Esophagus squamous epithelium (tissue), 4 donors: ENCODE measurements at regions not wholly inside any gene's neighbourhood (a gene's known extent, or its start where the extent isn't known, plus 50 kb on each side); places are given as distances from the start of the nearest gene placed in this dataset.

ENCODE experiments used
- POLR2A ChIP-seq, 4 donors: fragments of 450-650 bp; IDR thresholded peaks; one replicate each; pipeline ENCODE4 v1.6.1; 2017; ENCODE audit warnings: antibody characterized with exemption in 4 of 4, mild to moderate bottlenecking in 4 of 4, moderate library complexity in 3 of 4
- TF ChIP-seq, protein P1 (sequence below), 6 experiments: fragments of 450-650 bp in 4 of 6; fragments of 200-600 bp in 2 of 6; sonication (generic) in 2 of 6; IDR thresholded peaks; one replicate each; pipeline ENCODE4 v1.5.1; 2016 to 2019; ENCODE audit warnings: antibody characterized with exemption in 6 of 6, mild to moderate bottlenecking in 4 of 6, moderate library complexity in 4 of 6

DNA sequence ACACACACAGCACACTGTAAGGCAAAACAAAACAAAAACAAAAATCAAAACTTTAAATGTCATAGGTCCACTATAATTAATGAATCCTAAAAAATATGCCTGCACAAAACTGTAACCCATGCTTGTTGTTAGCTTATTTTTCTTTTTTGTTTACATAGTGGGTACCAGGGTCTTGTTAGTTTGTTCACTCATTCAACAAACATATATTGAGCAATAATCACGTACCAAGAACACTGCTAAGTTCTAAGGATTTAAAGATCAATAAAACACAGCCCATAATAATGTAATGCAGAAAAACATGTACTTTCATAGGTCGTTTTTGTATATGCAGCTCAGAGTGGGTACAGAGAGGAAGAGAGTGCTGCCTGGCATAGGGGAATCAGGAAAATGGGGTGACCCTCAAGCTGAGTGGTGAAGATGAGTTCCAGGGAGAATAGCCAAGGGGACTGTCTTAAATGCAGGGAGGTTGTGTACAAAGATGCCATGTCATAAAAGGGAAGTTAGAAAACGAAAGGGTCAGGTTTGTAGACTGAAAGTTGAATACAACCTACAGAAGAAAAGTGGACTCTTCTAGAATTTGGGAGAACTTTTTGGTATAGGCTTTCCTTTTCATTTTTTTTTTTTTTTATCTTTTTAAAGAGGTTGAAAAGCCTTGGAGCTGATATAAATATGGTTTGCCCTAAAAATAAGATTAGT, 113.3 kb upstream of the TBX18 start:
- TF ChIP-seq, protein P1, sequence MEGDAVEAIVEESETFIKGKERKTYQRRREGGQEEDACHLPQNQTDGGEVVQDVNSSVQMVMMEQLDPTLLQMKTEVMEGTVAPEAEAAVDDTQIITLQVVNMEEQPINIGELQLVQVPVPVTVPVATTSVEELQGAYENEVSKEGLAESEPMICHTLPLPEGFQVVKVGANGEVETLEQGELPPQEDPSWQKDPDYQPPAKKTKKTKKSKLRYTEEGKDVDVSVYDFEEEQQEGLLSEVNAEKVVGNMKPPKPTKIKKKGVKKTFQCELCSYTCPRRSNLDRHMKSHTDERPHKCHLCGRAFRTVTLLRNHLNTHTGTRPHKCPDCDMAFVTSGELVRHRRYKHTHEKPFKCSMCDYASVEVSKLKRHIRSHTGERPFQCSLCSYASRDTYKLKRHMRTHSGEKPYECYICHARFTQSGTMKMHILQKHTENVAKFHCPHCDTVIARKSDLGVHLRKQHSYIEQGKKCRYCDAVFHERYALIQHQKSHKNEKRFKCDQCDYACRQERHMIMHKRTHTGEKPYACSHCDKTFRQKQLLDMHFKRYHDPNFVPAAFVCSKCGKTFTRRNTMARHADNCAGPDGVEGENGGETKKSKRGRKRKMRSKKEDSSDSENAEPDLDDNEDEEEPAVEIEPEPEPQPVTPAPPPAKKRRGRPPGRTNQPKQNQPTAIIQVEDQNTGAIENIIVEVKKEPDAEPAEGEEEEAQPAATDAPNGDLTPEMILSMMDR (IDR thresholded peaks at IDR 0.05) = no peak
- no peak for TF ChIP-seq POLR2A (IDR thresholded peaks at IDR 0.05)
